Omental fat pad (tissue), 3 donors: ENCODE measurements at regions not wholly inside any gene's neighbourhood (a gene's known extent, or its start where the extent isn't known, plus 50 kb on each side); places are given as distances from the start of the nearest gene placed in this dataset.

Experiments used
- ATAC-seq: fragments of 150-250 bp; one replicate; pipeline ENCODE4 v1.9.1; 2016; ENCODE audit warnings: mild to moderate bottlenecking, moderate library complexity; ENCODE audit not compliant: low FRiP score
- DNase-seq: peaks from one replicate; pipeline ENCODE4 v3.0.0-alpha.2; 2019; ENCODE audit warnings: low spot score
- TF ChIP-seq, protein P1 (sequence below), 3 donors: fragments of 450-650 bp; IDR thresholded peaks; one replicate each; pipeline ENCODE4 v1.5.1; 2016 to 2017; ENCODE audit warnings: antibody characterized with exemption in 3 of 3, mild to moderate bottlenecking in 3 of 3, moderate library complexity in 2 of 3

GRCh38 chr5:136629125-136629792, 263.9 kb upstream of the TRPC7 start:
- TF ChIP-seq, protein P1, sequence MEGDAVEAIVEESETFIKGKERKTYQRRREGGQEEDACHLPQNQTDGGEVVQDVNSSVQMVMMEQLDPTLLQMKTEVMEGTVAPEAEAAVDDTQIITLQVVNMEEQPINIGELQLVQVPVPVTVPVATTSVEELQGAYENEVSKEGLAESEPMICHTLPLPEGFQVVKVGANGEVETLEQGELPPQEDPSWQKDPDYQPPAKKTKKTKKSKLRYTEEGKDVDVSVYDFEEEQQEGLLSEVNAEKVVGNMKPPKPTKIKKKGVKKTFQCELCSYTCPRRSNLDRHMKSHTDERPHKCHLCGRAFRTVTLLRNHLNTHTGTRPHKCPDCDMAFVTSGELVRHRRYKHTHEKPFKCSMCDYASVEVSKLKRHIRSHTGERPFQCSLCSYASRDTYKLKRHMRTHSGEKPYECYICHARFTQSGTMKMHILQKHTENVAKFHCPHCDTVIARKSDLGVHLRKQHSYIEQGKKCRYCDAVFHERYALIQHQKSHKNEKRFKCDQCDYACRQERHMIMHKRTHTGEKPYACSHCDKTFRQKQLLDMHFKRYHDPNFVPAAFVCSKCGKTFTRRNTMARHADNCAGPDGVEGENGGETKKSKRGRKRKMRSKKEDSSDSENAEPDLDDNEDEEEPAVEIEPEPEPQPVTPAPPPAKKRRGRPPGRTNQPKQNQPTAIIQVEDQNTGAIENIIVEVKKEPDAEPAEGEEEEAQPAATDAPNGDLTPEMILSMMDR (IDR thresholded peaks at IDR 0.05), result no peak
- no peak for ATAC-seq
- no peak for DNase-seq

DNA sequence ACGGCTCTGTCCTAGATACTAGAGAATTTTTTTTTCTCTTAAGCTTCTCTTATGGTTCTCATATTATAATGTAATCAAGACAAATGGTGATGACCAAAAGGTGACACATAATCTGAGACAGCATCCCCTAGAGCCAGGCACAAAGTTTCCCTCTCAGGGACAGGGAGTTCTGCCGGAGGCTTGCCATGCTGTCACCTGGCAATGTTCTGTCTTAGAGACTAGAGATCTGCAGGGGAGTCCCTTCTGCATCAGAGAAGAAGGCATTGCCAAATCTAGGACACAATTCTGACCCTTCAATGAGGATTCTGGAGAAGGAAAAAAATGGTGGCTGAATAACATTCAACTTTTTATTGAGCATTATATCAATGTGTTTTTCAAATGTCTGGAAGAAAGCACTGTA, 261.2 kb upstream of the TRPC7 start:
- ATAC-seq, result no peak
- no peak for DNase-seq
- TF ChIP-seq, protein P1 (IDR thresholded peaks at IDR 0.05), result no peak

DNA sequence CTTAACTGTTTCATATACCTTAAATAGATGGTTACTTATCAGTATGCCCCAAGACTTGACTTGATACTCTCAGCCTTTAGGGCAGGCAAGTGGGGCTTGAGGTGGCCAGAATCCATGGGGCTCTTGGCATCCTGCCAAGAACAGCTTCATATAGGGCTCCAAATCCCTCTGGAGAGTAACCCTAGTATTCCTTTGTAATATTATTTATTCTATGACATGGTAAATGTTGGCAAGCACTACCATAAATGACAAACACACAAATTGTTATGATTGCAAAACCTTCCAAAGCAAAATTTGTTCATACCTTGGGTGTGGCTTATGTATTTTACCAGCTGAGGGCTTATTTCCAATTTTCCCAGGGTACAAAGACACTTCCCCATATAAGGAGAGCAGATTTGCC, 257.4 kb upstream of the TRPC7 start:
- no peak for DNase-seq
- no peak for ATAC-seq
- TF ChIP-seq, protein P1 (IDR thresholded peaks at IDR 0.05), result no peak

DNA sequence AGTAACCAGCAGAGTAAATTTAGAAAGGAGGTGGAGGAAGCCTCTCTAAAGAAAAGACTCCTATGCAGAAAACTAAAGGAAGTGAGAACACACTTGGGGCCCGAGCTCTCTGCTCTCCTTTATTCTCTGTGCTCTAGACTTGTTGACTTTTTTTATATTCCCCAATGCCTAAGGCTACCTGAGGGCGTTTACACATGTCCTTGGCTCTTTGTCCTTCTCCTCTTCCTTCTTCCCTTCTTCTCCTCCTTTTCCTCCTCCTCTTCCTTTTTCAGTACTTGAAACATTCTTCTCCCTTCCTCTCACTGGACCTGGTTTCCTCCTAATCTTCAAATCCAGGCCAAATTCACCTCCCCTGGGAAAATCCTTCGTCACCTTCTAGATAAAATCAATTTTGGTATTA, 256.4 kb upstream of the TRPC7 start:
- DNase-seq, result no peak
- TF ChIP-seq, protein P1 (IDR thresholded peaks at IDR 0.05), result no peak
- no peak for ATAC-seq

GRCh38 chr5:136620621-136621020, 255.3 kb upstream of the TRPC7 start:
- no peak for DNase-seq

GRCh38 chr5:136620016-136620419, 254.7 kb upstream of the TRPC7 start:
- ATAC-seq, result no peak
- TF ChIP-seq, protein P1 (IDR thresholded peaks at IDR 0.05), result no peak
- DNase-seq, result no peak

More at GRCh38 chr5:136620621-136621020, 255.3 kb upstream of the TRPC7 start:
- TF ChIP-seq, protein P1 (IDR thresholded peaks at IDR 0.05), result no peak
- ATAC-seq, result no peak

- TF ChIP-seq, protein P1 (IDR thresholded peaks at IDR 0.05), result no peak
- no peak for ATAC-seq
- DNase-seq, result no peak
Measured at GRCh38 chr5:136619556-136619955, 254.2 kb upstream of the TRPC7 start.
